NOMO-1 (cell line): ENCODE measurements at regions not wholly inside any gene's neighbourhood (a gene's known extent, or its start where the extent isn't known, plus 50 kb on each side); places are given as distances from the start of the nearest gene placed in this dataset.

Experiments
- DNase-seq, 2 experiments: peaks; one replicate each; lab custom pipeline; 2025; ENCODE audit not compliant: unreplicated experiment in 2 of 2; lab: John Stamatoyannopoulos, UW

DNA sequence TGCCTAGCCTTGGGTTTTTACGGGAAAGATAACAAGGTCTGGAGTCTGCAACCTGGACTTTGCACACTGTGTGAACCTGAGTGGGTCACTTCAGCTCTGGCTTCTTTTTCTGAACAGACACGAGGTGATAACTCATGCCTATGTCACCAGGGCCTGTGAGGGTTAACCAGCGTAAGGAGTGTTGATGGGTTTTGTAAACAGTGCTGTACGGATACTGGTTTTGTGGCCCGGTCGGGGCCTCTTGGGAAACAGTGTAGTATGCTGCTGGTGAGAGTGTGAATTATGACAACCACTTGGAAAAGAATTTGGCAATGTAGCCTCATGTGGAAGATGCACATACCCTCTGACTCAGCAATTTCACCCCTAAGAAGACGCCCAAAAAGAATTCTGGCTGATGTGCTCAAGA lies 266.8 kb downstream of the MN1 start:
- no peak for DNase-seq

DNA sequence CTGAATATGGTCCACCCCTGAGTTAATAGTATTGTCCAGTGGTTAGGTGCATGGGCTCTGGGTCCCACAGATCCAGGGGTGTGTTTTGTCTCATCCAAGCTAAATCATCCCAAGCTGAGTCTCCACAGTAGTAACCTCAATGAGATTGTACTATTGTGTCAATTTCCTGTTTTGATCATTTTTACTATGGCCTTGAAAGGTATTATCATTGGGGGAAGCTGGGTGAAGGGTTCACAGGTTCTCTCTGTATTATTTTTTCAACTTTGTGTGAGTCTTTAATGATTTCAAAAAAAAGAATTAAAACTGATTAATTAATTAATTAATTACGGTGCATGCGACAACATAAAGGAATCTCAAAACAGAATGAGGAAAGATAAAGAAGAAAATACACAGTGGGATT lies 266.1 kb downstream of the MN1 start:
- DNase-seq = no peak

DNA sequence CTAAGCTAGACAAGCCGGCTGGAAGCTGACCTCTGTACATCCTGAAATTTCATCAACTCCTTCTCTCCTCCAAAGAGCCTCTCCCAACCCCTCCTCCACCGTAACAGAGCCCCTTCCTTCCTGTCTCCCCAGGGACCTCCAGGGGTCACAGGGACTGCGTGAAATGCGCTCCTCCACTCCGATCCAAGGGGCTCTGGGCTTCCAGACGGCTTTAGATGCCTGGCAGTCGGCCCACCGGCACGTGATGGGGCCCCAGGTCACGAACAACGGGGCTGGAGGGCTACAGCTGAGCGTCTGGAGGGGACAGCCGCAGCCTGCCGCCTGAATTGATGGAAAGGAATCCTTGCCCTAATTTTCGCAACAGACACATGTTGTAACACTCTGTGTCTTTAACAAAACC lies 264.1 kb downstream of the MN1 start:
- DNase-seq = no peak

DNA sequence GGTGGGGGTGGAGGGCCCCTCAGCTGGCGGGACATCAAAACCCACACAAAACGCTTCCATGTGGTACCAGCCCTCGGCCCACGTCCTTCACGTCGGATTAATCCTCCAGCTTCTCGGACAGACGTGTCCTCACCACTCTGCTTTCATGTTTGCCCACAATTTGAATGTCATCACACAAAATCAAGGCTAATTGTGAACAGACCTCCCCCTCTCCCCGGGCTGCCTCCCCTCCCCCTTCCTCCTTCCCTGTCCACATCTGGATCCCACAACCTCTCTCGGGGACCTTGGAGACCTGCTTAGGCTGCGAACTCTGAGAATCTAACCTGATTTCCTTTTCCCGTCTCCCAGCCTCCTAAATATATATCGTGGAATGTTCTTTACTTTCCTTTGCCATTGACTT lies 262.9 kb downstream of the MN1 start:
- DNase-seq = no peak

DNA sequence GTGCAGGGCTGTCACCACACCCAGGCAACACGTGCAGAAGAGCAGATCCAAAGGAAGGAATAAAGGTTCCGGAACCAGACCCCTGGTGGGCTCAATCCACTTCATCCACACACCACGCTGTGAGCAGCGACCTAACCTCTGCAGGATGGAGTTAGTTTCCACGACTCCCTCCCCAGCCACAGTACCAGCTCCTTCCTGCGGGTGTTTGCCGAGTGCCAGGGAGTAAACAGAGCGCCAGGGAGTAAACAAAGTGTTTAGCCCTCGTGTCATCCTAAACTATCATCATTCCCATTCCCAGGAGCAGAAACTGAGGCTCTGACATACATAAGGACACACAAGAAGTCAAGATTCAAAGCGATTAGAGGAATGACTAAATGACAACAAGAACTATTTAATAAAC lies 261.3 kb downstream of the MN1 start:
- no peak for DNase-seq

DNA sequence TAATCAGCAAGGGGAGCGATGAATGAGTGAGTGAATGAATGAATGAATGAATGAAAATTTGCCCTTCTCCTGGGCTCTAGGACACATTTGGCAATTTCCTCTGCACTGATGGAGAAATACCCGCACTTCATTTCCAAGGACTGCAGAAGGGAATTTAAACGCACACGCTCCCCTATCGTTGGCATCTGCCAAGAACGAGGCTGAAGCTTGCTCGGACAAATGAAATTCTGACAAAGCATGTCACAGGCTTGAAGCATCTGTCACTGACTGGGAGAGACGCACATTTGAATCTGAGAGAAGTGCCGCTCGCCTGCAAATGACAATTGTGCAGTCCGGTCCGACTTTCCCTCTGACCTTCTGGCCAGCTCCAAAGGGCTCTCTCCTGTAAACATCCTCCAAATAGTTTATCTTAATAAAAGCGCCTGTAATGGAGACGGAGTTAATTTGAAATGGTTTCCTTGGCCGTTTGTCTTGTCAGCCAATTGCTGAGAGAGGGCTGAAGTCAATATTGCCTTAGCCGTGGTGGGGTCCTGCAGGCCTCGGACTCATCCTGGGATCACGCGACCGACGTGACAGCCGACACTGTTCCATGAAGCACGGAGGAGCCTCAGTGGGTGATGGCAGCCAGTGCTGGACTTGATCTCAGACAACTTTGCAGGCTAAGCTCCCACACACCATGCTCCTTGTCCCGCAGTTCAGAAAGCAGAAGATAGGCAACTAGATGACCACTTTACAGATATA lies 260.7 kb downstream of the MN1 start:
- DNase-seq = no peak

DNA sequence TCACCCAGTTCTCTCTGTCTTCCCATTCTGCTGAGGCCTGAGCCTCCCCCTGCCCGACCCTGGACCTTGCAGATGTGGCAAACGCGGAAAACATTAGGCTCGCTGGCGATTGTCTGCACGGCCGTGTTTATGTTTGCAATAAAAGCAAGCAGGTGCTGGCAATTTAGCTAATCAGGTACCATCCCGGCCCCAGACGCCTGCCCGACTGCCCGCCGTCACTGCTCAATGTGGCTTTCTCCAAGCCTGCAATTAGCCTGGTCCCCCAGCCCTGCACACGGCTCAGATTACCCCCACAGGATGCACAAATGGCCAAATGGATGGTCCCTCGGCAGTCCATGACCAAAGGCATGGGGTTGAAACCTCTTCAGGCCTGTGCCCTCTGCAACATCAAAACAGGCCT lies 259.7 kb downstream of the MN1 start:
- DNase-seq = no peak

DNA sequence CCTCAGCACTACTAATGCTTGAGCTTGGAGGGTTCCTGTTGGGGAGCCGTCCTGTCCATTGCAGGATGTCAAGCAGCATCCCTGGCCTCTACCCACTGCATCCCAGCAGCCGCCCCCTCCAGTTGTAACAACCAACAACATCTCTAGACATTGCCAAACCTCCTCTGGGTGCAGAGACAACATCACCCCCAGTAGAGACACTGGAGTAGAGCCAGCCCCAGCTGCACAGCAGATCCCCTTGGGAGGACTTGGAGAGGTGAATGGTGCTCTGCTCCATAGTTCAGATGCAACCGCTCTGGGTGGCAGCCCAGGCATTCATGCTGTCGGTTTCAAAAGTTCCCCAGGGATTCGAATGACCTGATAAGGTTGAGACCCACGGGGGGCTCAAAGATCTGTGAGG lies 259.0 kb downstream of the MN1 start:
- no peak for DNase-seq

DNA sequence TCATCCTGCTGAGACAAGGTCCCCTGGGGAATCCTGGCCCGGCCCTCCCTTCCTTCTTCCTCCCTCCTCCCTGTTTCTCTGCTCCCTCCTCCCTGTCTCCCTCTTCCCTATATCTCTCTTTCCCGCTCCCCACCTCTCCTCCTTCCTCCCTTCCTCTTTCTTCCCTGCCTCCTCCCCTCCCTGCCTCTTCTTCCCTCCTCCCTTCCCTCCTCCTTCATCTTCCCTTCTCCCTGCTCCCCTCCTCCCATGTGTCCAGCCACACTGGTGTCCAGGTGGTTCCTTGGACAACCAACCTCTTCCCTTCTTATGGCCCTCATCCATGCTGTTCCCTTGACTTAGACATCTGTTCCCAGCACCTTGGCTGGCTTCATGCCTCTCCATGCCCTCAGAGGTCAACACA lies 258.1 kb downstream of the MN1 start:
- DNase-seq = no peak

DNA sequence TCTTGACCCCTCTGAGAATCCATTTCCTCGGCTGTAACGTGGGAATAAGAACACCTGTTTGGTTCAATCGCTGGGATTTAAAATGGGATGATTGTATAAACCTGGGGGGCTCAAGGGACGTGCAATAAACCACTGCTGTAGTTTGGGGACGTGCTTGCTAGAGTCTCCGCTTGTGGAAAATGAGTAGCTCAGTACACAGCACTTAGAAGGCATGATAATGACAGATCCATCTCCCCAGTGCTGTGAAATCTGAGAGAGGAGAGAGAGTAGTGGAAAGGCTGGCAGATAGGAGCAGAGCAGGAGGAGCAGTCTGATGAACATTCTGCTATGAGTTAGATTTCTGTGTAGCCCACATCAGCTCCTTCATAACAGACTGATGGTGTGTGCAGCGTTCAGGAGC lies 256.5 kb downstream of the MN1 start:
- DNase-seq = no peak

DNA sequence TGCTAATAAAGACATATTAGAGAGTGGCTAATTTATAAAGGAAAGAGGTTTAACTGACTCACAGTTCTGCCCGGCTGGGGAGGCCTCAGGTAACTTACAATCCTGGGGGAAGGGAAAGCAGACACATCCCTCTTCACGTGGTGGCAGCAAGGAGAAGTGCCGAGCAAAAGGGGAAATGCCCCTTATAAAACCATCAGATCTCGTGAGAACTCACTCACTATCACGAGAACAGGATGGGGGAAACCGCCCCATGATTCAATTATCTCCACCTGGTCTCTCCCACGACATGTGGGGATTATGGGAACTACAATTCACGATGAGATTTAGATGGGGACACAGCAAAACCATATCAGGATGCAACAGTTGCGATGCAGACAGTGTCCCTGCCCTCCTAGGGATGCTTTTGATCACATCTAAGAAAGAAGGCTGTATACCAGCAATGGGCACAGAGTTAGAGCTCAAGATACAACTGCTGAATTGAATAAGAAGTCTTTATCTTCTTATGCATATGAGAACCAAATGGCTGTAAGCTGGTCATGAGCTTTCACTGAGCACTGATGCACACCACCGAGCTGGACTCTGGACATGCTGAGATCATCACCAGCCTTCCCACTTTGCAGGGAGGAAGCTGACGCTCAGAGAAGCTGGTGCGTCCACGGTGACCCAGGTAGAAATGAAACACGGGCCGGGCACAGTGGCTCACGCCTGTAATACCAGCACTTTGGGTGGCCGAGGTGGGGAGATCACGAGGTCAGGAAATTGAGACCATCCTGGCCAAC lies 255.2 kb downstream of the MN1 start:
- DNase-seq = no peak

DNA sequence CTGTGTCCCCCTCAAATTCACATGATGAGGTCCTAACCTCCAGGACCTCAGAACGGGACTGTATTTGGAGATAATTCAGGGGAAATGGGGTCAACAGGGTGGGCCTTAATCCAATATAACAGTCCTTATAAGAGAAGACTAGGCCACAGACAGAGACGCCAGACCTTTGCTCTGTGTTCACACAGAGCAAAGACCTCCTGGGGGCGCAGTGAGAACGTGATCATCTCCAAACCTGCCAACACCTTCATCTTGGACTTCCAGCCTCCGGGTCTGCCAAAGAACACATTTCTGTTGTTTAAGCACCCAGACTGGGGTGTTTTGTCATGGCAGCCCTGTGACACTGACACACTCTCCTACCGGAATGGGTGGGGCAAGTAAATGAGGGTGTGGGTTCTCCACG lies 250.2 kb downstream of the MN1 start:
- no peak for DNase-seq

DNA sequence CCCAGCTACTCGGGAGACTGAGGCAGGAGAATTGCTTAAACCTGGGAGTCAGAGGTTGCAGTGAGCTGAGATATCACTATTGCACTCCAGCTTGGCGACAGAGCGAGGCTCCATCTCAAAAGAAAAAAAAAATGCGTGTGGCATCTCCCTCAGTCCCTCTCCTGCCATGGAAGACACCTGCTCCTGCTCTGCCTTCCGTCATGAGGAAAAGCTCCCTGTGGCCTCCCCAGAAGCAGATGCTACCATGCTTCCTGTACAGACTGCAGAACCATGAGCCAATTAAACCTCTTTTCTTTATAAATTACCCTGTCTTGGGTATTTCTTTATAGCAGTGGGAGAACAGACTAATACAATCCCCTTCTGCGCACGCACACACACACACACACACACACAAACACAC lies 249.4 kb downstream of the MN1 start:
- DNase-seq = no peak

DNA sequence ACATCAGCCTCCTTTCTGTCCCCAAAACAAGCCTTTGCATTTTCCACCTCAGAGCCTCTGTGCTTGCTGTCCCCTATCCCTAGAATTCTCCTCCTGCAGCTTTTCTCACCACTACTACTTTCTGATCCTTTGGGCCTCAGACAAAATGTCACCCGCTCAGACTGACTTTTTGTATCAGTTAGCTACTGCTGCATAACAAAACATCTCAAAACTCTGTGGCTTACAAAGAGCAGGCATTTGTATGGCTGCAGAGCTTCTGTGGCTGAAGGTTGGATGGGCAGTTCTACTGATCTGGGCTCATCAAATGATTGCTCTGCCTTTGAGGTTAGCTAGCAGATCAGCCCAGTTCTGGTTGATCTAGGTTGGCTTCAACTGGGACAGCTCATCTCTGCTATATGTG lies 248.7 kb downstream of the MN1 start:
- no peak for DNase-seq

DNA sequence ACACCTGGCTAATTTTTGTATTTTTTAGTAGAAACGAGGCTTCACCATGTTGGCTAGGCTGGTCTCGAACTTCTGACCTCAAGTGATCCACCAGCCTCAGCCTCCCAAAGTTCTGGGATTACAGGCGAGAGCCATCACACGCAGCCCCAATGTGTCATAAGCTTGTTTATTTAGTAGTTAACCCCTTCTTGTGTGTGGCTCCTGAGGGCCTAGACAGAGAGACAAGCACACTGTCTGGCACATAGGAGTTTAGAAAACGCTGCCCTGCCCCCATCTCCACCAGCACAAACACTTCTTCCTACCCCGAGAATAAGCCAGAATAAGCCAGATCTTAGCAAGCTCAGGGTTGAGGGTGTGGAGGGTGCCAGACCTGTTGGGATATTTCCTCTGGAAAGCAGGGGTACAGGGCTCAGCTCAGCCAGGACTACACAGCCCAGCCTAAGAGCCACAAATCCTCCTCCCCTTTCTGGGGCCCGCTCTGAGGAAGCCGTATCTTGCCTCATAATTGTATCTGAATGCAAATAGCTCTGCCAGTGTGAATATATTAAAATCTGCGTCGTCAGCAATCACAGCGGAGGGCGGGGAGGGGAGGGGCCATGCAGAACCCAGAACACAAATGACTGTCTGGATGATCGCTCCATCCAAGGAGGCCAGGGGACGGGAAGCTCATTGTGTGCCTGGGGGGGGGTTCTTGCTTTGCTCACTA lies 247.3 kb downstream of the MN1 start:
- DNase-seq = peak; percentile 40 to 59

DNA sequence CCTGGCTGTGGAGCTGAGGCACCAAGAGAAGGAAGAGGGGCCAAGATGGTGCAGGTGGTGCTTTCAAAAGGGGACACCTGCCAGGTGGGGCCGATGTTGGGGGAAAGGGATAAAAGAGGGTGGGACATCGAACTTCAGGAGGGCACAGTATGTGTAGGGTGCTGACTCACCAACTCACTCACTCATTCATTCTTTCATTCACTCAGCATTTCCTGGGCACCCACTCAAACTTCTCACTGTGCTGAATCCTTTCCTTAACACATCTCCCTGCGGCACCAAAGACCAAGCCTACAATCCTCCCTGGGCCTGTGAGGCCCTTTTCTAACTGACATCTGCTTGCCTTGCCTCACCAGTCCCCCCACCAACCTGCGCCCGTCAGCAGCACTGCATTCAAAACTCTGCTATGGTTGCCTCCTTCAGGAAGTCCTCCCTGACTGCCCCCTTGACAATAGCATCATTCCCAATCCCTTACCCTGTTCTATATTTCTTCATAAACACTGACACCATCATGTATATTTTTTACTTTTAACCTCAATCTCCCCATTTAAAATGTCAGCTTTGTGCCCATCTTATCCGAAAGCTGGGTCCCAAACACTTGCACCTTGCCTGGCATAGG lies 246.6 kb downstream of the MN1 start:
- no peak for DNase-seq

DNA sequence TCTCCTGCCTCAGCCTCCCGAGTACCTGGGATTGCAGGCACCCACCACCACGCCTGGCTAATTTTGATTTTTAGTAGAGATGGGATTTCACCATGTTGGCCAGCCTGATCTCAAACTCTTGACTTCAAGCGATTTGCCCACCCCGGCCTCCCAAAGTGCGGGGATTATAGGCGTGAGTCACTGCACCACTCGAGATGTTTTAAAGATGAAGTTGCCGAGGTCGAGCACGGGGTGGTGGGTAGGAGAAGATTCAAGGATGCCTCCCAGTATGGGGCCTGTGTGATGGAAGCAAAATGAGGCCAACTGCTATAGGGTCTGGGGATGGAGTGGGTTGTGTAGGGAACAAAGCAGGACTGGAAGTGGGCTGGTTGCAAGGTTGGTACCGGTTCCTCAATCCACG lies 245.2 kb downstream of the MN1 start:
- DNase-seq = no peak

DNA sequence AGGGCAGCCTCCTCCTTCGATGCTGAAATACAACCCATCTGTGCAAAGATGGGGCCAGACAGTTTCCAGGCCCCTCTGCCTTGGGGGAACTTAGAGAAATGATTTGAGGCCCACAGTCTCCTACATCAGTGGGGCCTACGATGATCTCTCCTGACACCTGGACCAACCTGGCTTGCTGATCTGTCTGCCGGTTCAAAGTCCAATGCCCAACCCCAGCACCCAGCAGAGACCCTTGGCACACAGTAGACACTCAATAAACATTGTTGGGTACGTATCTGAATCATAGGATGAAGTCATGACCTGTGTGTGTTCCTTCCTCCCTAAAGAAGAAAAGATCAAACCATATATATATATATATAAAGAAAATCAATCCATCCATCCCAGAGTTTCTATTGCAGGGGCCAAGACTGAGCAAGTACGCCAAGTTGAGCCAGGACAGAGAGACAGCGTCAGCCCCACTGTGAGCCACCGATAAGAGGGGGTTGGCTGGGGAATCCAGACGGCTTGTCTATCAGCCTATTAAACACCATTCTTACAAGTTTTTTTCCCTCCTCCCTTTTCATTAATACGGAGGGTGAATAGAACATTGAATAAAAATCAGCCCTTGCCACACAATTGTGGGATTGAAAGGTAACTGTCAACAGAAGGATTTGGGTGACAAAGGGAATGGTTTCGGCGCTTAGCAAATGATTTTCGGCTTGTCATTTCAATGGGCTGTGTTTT lies 244.1 kb downstream of the MN1 start:
- DNase-seq = no peak

DNA sequence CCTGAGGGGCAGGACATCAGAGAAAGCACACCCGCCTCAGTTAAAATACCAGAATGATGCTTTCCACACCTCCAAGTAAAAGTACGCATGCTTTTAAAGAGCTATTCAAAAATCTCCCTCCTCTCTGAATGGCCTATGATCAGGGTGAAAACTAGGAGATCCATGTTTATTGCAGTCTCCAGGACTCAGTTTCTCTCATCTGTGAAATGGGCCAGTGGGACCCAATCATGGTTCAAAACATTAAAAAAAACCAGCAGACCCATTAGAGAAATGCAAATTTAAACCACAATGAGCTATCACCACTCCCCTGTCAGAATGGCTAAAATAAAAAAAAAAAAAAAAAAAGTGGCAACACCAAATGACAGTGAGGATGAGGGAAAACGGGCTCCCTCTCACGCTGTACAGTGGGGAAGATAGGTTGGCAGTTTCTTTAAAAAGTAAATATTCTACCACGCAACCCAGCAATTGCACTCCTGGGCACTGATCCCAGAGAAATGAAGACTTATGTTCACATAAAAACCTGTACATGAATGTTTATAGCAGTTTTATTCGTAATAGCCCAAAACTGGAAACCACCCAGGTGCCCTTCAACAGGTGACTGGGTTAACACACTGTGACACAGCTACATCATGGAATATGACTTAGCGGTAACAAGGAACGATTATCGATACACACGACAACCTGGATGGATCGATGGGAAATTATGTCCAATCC lies 242.7 kb downstream of the MN1 start:
- no peak for DNase-seq

DNA sequence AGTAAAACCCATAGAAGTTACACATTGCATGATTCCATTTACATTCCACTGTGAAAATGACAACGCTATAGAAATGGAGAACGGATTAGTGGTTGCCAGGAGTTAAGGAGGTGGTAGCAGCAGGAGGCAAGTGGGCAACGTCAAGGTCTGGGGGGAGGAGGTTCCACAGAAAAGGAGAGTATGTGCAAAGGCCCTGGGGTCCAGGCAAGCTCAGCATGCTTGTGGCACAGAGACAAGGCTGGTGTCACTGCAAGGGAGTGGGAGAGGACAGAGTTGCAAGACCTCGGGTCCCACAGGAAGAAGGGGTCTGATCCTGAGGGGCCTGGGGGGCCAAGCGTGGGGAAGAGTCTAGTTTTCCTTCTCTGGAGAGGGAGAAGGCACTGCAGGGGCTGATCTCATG lies 240.8 kb downstream of the MN1 start:
- no peak for DNase-seq
